ENCODE measurements at regions not wholly inside any gene's neighbourhood (a gene's known extent, or its start where the extent isn't known, plus 50 kb on each side); places are given as distances from the start of the nearest gene placed in this dataset.
"Not testable (repeated sequence)": the region's sequence is repeated elsewhere in the genome, so short reads cannot be mapped to it uniquely, and the experiment has no call there.

GRCh38 chr11:95442531-95443050 is 211.6 kb upstream of the SESN3 start:
- no peak for DNase-seq (ENCODE audit: low read depth)
- in situ Hi-C loops (cut with HindIII; ENCODE audit: low pct_unique_long_range_greater_than_20kb, low sequenced_read_pairs): no loop called here

- DNase-seq (ENCODE audit: low read depth): no peak
- in situ Hi-C loops (cut with HindIII; ENCODE audit: low pct_unique_long_range_greater_than_20kb, low sequenced_read_pairs): no loop called here
Observed at GRCh38 chr11:95435628-95436353, 204.8 kb upstream of the SESN3 start.

- in situ Hi-C loops (cut with HindIII; ENCODE audit: low pct_unique_long_range_greater_than_20kb, low sequenced_read_pairs): no loop called here
- no peak for DNase-seq (ENCODE audit: low read depth)
Observed at GRCh38 chr11:95435192-95435591, 204.2 kb upstream of the SESN3 start.

- no peak for DNase-seq (ENCODE audit: low read depth)
- in situ Hi-C loops (cut with HindIII; ENCODE audit: low pct_unique_long_range_greater_than_20kb, low sequenced_read_pairs): no loop called here
Observed at GRCh38 chr11:95434489-95435057, 203.6 kb upstream of the SESN3 start.

- no peak for DNase-seq (ENCODE audit: low read depth)
- in situ Hi-C loops (cut with HindIII; ENCODE audit: low pct_unique_long_range_greater_than_20kb, low sequenced_read_pairs): no loop called here
Observed at GRCh38 chr11:95434009-95434408, 203.0 kb upstream of the SESN3 start.

GRCh38 chr11:95432714-95433503 is 201.9 kb upstream of the SESN3 start:
- in situ Hi-C loops (cut with HindIII; ENCODE audit: low pct_unique_long_range_greater_than_20kb, low sequenced_read_pairs): no loop called here
- DNase-seq (ENCODE audit: low read depth): no peak

GRCh38 chr11:95429376-95429907 is 198.4 kb upstream of the SESN3 start:
- DNase-seq (ENCODE audit: low read depth): no peak
- in situ Hi-C loops (cut with HindIII; ENCODE audit: low pct_unique_long_range_greater_than_20kb, low sequenced_read_pairs): no loop called here

GRCh38 chr11:95426823-95427462 is 195.9 kb upstream of the SESN3 start:
- in situ Hi-C loops (cut with HindIII; ENCODE audit: low pct_unique_long_range_greater_than_20kb, low sequenced_read_pairs): no loop called here
- no peak for DNase-seq (ENCODE audit: low read depth)

- no peak for DNase-seq (ENCODE audit: low read depth)
- in situ Hi-C loops (cut with HindIII; ENCODE audit: low pct_unique_long_range_greater_than_20kb, low sequenced_read_pairs): no loop called here
Observed at GRCh38 chr11:95419915-95420314, 188.9 kb upstream of the SESN3 start.

- in situ Hi-C loops (cut with HindIII; ENCODE audit: low pct_unique_long_range_greater_than_20kb, low sequenced_read_pairs): no loop called here
Observed at GRCh38 chr11:95418916-95419315, 187.9 kb upstream of the SESN3 start.

GRCh38 chr11:95417832-95418231 is 186.8 kb upstream of the SESN3 start:
- no peak for DNase-seq (ENCODE audit: low read depth)
- in situ Hi-C loops (cut with HindIII; ENCODE audit: low pct_unique_long_range_greater_than_20kb, low sequenced_read_pairs): no loop called here

More at GRCh38 chr11:95418916-95419315, 187.9 kb upstream of the SESN3 start:
- no peak for DNase-seq (ENCODE audit: low read depth)

GRCh38 chr11:95415837-95416304 is 184.9 kb upstream of the SESN3 start:
- in situ Hi-C loops (cut with HindIII; ENCODE audit: low pct_unique_long_range_greater_than_20kb, low sequenced_read_pairs): no loop called here
- no peak for DNase-seq (ENCODE audit: low read depth)

- in situ Hi-C loops (cut with HindIII; ENCODE audit: low pct_unique_long_range_greater_than_20kb, low sequenced_read_pairs): no loop called here
- DNase-seq (ENCODE audit: low read depth): no peak
Observed at GRCh38 chr11:95414217-95414616, 183.2 kb upstream of the SESN3 start.

- DNase-seq (ENCODE audit: low read depth): no peak
- in situ Hi-C loops (cut with HindIII; ENCODE audit: low pct_unique_long_range_greater_than_20kb, low sequenced_read_pairs): no loop called here
Observed at GRCh38 chr11:95413761-95414160, 182.8 kb upstream of the SESN3 start.

- no peak for DNase-seq (ENCODE audit: low read depth)
- in situ Hi-C loops (cut with HindIII; ENCODE audit: low pct_unique_long_range_greater_than_20kb, low sequenced_read_pairs): no loop called here
Observed at GRCh38 chr11:95413021-95413420, 182.0 kb upstream of the SESN3 start.

- no peak for DNase-seq (ENCODE audit: low read depth)
- in situ Hi-C loops (cut with HindIII; ENCODE audit: low pct_unique_long_range_greater_than_20kb, low sequenced_read_pairs): no loop called here
Observed at GRCh38 chr11:95412074-95412473, 181.1 kb upstream of the SESN3 start.

GRCh38 chr11:95410707-95411106 is 179.7 kb upstream of the SESN3 start:
- in situ Hi-C loops (cut with HindIII; ENCODE audit: low pct_unique_long_range_greater_than_20kb, low sequenced_read_pairs); DNase-seq (ENCODE audit: low read depth): not testable (repeated sequence)

GRCh38 chr11:95406271-95406670 is 175.3 kb upstream of the SESN3 start:
- in situ Hi-C loops (cut with HindIII; ENCODE audit: low pct_unique_long_range_greater_than_20kb, low sequenced_read_pairs): no loop called here
- DNase-seq (ENCODE audit: low read depth): no peak

Data from Caki2 (cell line).